Right lobe of liver (tissue), 6 donors: ENCODE measurements at regions not wholly inside any gene's neighbourhood (a gene's known extent, or its start where the extent isn't known, plus 50 kb on each side); places are given as distances from the start of the nearest gene placed in this dataset.

Experiments used
- ATAC-seq, 4 donors: fragments of 200-7000 bp; cut with Tn5 transposase; one replicate each; pipeline ENCODE4 v1.9.1; 2020; ENCODE audit warnings: mild to moderate bottlenecking in 4 of 4, moderate library complexity in 4 of 4
- DNase-seq, 3 donors: peaks; one replicate each; pipeline ENCODE4 v3.0.0-alpha.2; 2020
- H3K27ac ChIP-seq, 3 donors: fragments of 200-600 bp; one replicate each; pipeline ENCODE4 v1.8.0; 2022
- H3K27me3 ChIP-seq, 2 donors: fragments of 200-600 bp; one replicate each; pipeline ENCODE4 v1.8.0; 2022
- H3K36me3 ChIP-seq, 4 donors: fragments of 200-600 bp; sonication (generic) in 1 of 4; one replicate each; pipeline versions ENCODE4 v1.5.1 to v1.8.0; 2017 to 2022; ENCODE audit warnings: control low read depth in 1 of 4
- H3K4me1 ChIP-seq, 4 donors: fragments of 200-600 bp; sonication (generic) in 1 of 4; one replicate each; pipeline versions ENCODE4 v1.5.1 to v1.8.0; 2017 to 2022; ENCODE audit warnings: control low read depth in 1 of 4
- H3K4me3 ChIP-seq, 3 donors: fragments of 200-600 bp; one replicate each; pipeline ENCODE4 v1.8.0; 2022
- H3K9me3 ChIP-seq, 4 donors: fragments of 200-600 bp; sonication (generic) in 1 of 4; one replicate each; pipeline versions ENCODE4 v1.5.1 to v1.8.0; 2017 to 2022; ENCODE audit warnings: control low read depth in 1 of 4
- CTCF ChIP-seq, 4 donors: fragments of 200-600 bp in 3 of 4; fragments of 450-650 bp in 1 of 4; IDR thresholded peaks; one replicate each; pipeline versions ENCODE4 v1.5.1 to v1.8.0; 2016 to 2022; ENCODE audit warnings: antibody characterized with exemption in 4 of 4, mild to moderate bottlenecking in 2 of 4
- POLR2A ChIP-seq: fragments of 450-650 bp; IDR thresholded peaks from one replicate; pipeline ENCODE4 v1.6.1; 2017; ENCODE audit warnings: antibody characterized with exemption, mild to moderate bottlenecking
- WGBS: methylation state at CpG from one replicate; pipeline ENCODE4 v1.1.6; 2018; ENCODE audit warnings: low coverage, low lambda C conversion rate; ENCODE audit not compliant: insufficient coverage; ENCODE audit errors: missing lambda C conversion rate; 5-methylcytosine and 5-hydroxymethylcytosine counted together
- intact Hi-C, 2 donors: fragments of 100-400 bp; cut with DNase I; formaldehyde crosslinking; loops; one replicate each; pipeline versions ENCODE4 v1.11.2 to v1.14.1; 2022
- donor health status: DM: no; HTN: yes; CAD: no.
- donor health status: DM: no; HTN: no; CAD: no.
- donor health status: DM: no; HTN: no; CAD: no.
- donor health status: DM: no; HTN: yes; CAD: no.
- donor health status: DM: no; HTN: yes; CAD: no.

- no peak for TF ChIP-seq CTCF (IDR thresholded peaks at IDR 0.05)
- no peak for TF ChIP-seq POLR2A
- intact Hi-C loops = no loop called here
Observed at GRCh38 chr10:31136930-31137885, 105.5 kb upstream of the ZNF438 start.

GRCh38 chr10:31138026-31138553, 106.4 kb upstream of the ZNF438 start:
- no peak for ATAC-seq
- TF ChIP-seq CTCF (IDR thresholded peaks at IDR 0.05) (no peak), POLR2A (no peak)
- 30% methylated on average over 3 of the region's 3 CpGs for WGBS
- Histone ChIP-seq H3K9me3 (no peaks in the 10 kb centered on the region), H3K4me3 (no peak overlapping the region), H3K27ac (no peak overlapping the region), H3K4me1 (peaks cover 0 to 9% (median 0%) of the 10 kb centered on the region in 4 donors), H3K36me3 (no peaks in the 10 kb centered on the region), H3K27me3 (no peaks in the 10 kb centered on the region)
- DNase-seq = no peak
- intact Hi-C loops = no loop called here

More at GRCh38 chr10:31136930-31137885, 105.5 kb upstream of the ZNF438 start:
- Histone ChIP-seq H3K27ac (no peak overlapping the region), H3K9me3 (no peaks in the 10 kb centered on the region), H3K36me3 (no peaks in the 10 kb centered on the region), H3K4me1 (peaks cover 0 to 9% (median 0%) of the 10 kb centered on the region in 4 donors), H3K27me3 (no peaks in the 10 kb centered on the region), H3K4me3 (no peak overlapping the region)
- no peak for ATAC-seq
- DNase-seq = no peak
- 46% methylated on average over 9 of the region's 9 CpGs for WGBS

GRCh38 chr10:31139497-31139896, 107.8 kb upstream of the ZNF438 start:
- TF ChIP-seq CTCF (IDR thresholded peaks at IDR 0.05) = no peak
- TF ChIP-seq POLR2A = no peak
- Histone ChIP-seq H3K36me3 (no peaks in the 10 kb centered on the region), H3K4me1 (peaks cover 0 to 4% (median 0%) of the 10 kb centered on the region in 4 donors), H3K4me3 (no peak overlapping the region), H3K9me3 (no peaks in the 10 kb centered on the region), H3K27ac (no peak overlapping the region), H3K27me3 (no peaks in the 10 kb centered on the region)
- WGBS = 97% methylated on average over 5 of the region's 6 CpGs
- ATAC-seq (no peak), DNase-seq (no peak)
- intact Hi-C loops = no loop called here

GRCh38 chr10:31140716-31141115, 109.1 kb upstream of the ZNF438 start:
- Histone ChIP-seq H3K27ac (no peak overlapping the region), H3K4me3 (no peak overlapping the region), H3K9me3 (no peaks in the 10 kb centered on the region), H3K27me3 (no peaks in the 10 kb centered on the region), H3K36me3 (no peaks in the 10 kb centered on the region), H3K4me1 (no peaks in the 10 kb centered on the region)
- 88% methylated on average over 1 of the region's 1 CpG for WGBS
- intact Hi-C loops = no loop called here
- no peak for ATAC-seq
- no peak for DNase-seq
- no peak for TF ChIP-seq CTCF (IDR thresholded peaks at IDR 0.05)
